Smooth muscle cell (in vitro differentiated cells): ENCODE measurements at regions not wholly inside any gene's neighbourhood (a gene's known extent, or its start where the extent isn't known, plus 50 kb on each side); places are given as distances from the start of the nearest gene placed in this dataset.

Experiments used
- DNase-seq: peaks from one replicate; lab custom pipeline; 2025; ENCODE audit not compliant: unreplicated experiment; lab: John Stamatoyannopoulos, UW
- H2AFZ ChIP-seq: fragments of 200-600 bp; sonication (generic); 2 replicates; pipeline ENCODE4 v1.6.0; 2016; ENCODE audit warnings: antibody characterized with exemption, low read depth, mild to moderate bottlenecking
- H3F3A ChIP-seq: fragments of 200-600 bp; sonication (generic); 2 replicates; pipeline ENCODE4 v1.6.0; 2017; ENCODE audit warnings: antibody characterized with exemption, low read depth
- H3K27ac ChIP-seq: fragments of 200-600 bp; sonication (generic); 2 replicates; pipeline ENCODE4 v1.5.1; 2016; ENCODE audit warnings: low read depth, mild to moderate bottlenecking
- H3K27me3 ChIP-seq: fragments of 200-600 bp; sonication (generic); 2 replicates; pipeline ENCODE4 v1.6.1; 2016; ENCODE audit warnings: low read depth, mild to moderate bottlenecking
- H3K36me3 ChIP-seq: fragments of 200-600 bp; sonication (generic); 2 replicates; pipeline ENCODE4 v1.5.1; 2016; ENCODE audit warnings: low read depth
- H3K4me1 ChIP-seq: fragments of 200-600 bp; sonication (generic); 2 replicates; pipeline ENCODE4 v1.5.1; 2016; ENCODE audit warnings: low read depth
- H3K4me2 ChIP-seq: fragments of 200-600 bp; sonication (generic); 2 replicates; pipeline ENCODE4 v1.6.0; 2016; ENCODE audit warnings: mild to moderate bottlenecking
- H3K4me3 ChIP-seq: fragments of 200-600 bp; sonication (generic); 2 replicates; pipeline ENCODE4 v1.5.1; 2016; ENCODE audit warnings: mild to moderate bottlenecking
- H3K79me2 ChIP-seq: fragments of 200-600 bp; sonication (generic); 2 replicates; pipeline ENCODE4 v1.6.0; 2016; ENCODE audit warnings: low read depth, mild to moderate bottlenecking
- H3K9ac ChIP-seq: fragments of 200-600 bp; sonication (generic); 2 replicates; pipeline ENCODE4 v1.6.0; 2016; ENCODE audit warnings: low read depth
- H3K9me3 ChIP-seq: fragments of 200-600 bp; sonication (generic); replicated peaks from 2 replicates; pipeline ENCODE4 v1.5.1; 2016; ENCODE audit warnings: low read depth
- H4K20me1 ChIP-seq: fragments of 200-600 bp; sonication (generic); 2 replicates; pipeline ENCODE4 v1.6.0; 2016; ENCODE audit warnings: low read depth
- CTCF ChIP-seq: fragments of 200-600 bp; sonication (generic); IDR thresholded peaks from 2 replicates; pipeline ENCODE4 v1.5.1; 2017; ENCODE audit warnings: borderline replicate concordance, mild to moderate bottlenecking, antibody characterized with exemption; ENCODE audit not compliant: insufficient read depth, poor library complexity, severe bottlenecking
- WGBS: methylation state at CpG from one replicate; pipeline ENCODE4 v1.1.7; 2016; ENCODE audit warnings: low lambda C conversion rate; 5-methylcytosine and 5-hydroxymethylcytosine counted together

GRCh38 chr4:189071241-189071640 is 869.4 kb upstream of the FRG1 start:
- Histone ChIP-seq H3K4me2 (no peak overlapping the region), H3K9me3 (no peaks in the 10 kb centered on the region), H3K27me3 (no peaks in the 10 kb centered on the region), H3K4me1 (no peaks in the 10 kb centered on the region), H3F3A (no peaks in the 10 kb centered on the region), H3K79me2 (no peaks in the 10 kb centered on the region), H3K36me3 (no peaks in the 10 kb centered on the region), H4K20me1 (no peaks in the 10 kb centered on the region), H3K27ac (no peak overlapping the region), H2AFZ (no peak overlapping the region), H3K4me3 (no peak overlapping the region), H3K9ac (no peak overlapping the region)
- TF ChIP-seq CTCF, result no peak
- WGBS, result 83% methylated on average over 6 of the region's 6 CpGs
- DNase-seq, result no peak

GRCh38 chr4:189073739-189074138 is 866.9 kb upstream of the FRG1 start:
- H3K4me3 ChIP-seq, result no peak overlapping the region
- H3K9me3 ChIP-seq, result no peaks in the 10 kb centered on the region
- H3K4me2 ChIP-seq, result no peak overlapping the region
- no peaks in the 10 kb centered on the region for H3K27me3 ChIP-seq
- no peaks in the 10 kb centered on the region for H4K20me1 ChIP-seq
- H3K4me1 ChIP-seq, result no peaks in the 10 kb centered on the region
- no peak for TF ChIP-seq CTCF
- 87% methylated on average over 6 of the region's 6 CpGs for WGBS
- no peak for DNase-seq
- H3K27ac ChIP-seq, result no peak overlapping the region
- no peaks in the 10 kb centered on the region for H3K36me3 ChIP-seq
- H3F3A ChIP-seq, result no peaks in the 10 kb centered on the region
- no peaks in the 10 kb centered on the region for H3K79me2 ChIP-seq
- H2AFZ ChIP-seq, result no peak overlapping the region
- no peak overlapping the region for H3K9ac ChIP-seq

GRCh38 chr4:189081826-189082225 is 858.8 kb upstream of the FRG1 start:
- no peak for DNase-seq
- no peak overlapping the region for H3K4me2 ChIP-seq

More at GRCh38 chr4:189081826-189082225, 858.8 kb upstream of the FRG1 start:
- Histone ChIP-seq H3K9ac (no peak overlapping the region), H3K27ac (no peak overlapping the region), H3F3A (no peaks in the 10 kb centered on the region), H3K4me3 (no peak overlapping the region), H3K27me3 (no peaks in the 10 kb centered on the region), H3K36me3 (no peaks in the 10 kb centered on the region), H3K9me3 (no peaks in the 10 kb centered on the region), H4K20me1 (no peaks in the 10 kb centered on the region), H3K4me1 (peaks cover 5% of the 10 kb centered on the region), H2AFZ (no peak overlapping the region), H3K79me2 (no peaks in the 10 kb centered on the region)
- no peak for TF ChIP-seq CTCF
